ENCODE measurements at regions not wholly inside any gene's neighbourhood (a gene's known extent, or its start where the extent isn't known, plus 50 kb on each side); places are given as distances from the start of the nearest gene placed in this dataset.

DNA sequence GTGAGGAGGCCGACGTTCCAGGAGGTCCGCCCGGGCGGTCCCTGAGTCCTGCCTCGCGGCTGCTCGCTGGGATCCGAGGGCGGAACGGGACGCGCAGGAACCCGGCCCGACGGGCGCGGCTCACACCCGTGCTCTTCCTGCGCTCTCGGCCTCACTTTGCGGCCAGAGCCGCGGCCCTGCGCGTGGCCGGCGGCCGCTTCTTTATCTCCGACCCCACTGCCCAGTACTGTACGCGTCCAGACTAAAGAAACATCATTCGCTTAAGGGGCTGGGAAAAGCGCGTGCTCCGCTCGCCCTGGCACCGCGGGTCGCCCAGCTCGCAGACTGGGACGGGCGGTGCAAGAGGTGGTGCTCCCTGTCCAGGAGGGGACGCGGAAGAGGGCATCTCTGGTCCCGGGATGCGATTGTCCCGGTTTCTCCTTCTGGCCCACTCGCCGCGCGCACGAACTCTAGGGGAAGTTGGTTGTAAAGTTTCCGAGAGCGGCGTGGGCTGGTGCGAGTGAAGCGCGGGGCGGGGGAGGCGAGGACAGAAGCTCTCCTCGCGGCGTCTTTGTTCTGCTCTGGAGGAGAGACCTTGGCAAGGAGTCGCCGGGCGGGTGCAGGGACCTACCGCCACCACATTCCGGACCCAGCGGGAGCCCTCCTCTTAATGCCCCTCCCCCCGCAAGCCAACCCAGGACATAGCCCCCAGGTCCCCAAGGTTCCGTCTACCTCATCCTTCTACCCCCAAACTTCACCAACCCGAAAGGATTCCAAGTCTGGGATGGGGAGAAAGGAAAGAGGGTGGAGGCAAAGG is 71.0 kb downstream of the SOX4 start:
- peak overlapping the region; percentile 47 to 59 (median 55) for H3K4me3 ChIP-seq (replicated peaks in 1 of 3; ENCODE audit: insufficient read depth in 1 of 3, low read depth in 1 of 3, low read length in 3 of 3)
- H4K20me1 ChIP-seq (replicated peaks; ENCODE audit: control insufficient read depth, extremely low read depth, insufficient read depth, low read length): no peaks in the 10 kb centered on the region
- no peaks in the 10 kb centered on the region for H3K27me3 ChIP-seq (ENCODE audit: control insufficient read depth in 2 of 2, insufficient read depth in 2 of 2, low read length in 2 of 2)
- H3K9me1 ChIP-seq (replicated peaks; ENCODE audit: control insufficient read depth, extremely low read depth, insufficient read depth, low read length): no peaks in the 10 kb centered on the region
- H3K27ac ChIP-seq (ENCODE audit: insufficient read depth, low read depth, low read length): peak overlapping the region; percentile 22
- ChIA-PET POLR2A (interaction anchor here (0.5 to 2.1 kb wide), 2 partner anchors 70 to 650 kb away, joined by 3 to 11 read pairs; partner anchors contain the start of gene SOX4), CTCF (interaction anchor here (0.8 to 1.4 kb wide), 4 partner anchors 67 to 1100 kb away, joined by 3 to 6 read pairs (median 4); partner anchors contain the start of gene SOX4)
- DNase-seq (ENCODE audit: low read depth, low spot score): peak; percentile 61
- H3K36me3 ChIP-seq (ENCODE audit: control insufficient read depth in 2 of 2, extremely low read depth in 1 of 2, insufficient read depth in 2 of 2, low read length in 2 of 2): no peaks in the 10 kb centered on the region
- H3K4me1 ChIP-seq (ENCODE audit: control insufficient read depth, extremely low read depth, insufficient read depth, low read length): peaks cover 24% of the 10 kb centered on the region
- H3K9ac ChIP-seq (replicated peaks; ENCODE audit: extremely low read depth, insufficient read depth, low read length): peak overlapping the region; percentile 64
- BruUV-seq (replicated peaks): TSS peak; percentile 30
- H2AFZ ChIP-seq (ENCODE audit: low read depth, low read length): peak overlapping the region; percentile 74
- no peak for TF ChIP-seq GATA2 (IDR thresholded peaks at IDR 0.05; ENCODE audit: insufficient read depth, insufficient read length, low read depth, low read length)
- peak; percentile 9 for TF ChIP-seq EZH2 (IDR thresholded peaks at IDR 0.05; ENCODE audit: borderline replicate concordance, low read depth, low read length, severe bottlenecking)
- TF ChIP-seq POLR2AphosphoS5 (IDR thresholded peaks at IDR 0.05; ENCODE audit: insufficient read depth, low read depth, low read length): peak; percentile 25
- TF ChIP-seq, protein P1, sequence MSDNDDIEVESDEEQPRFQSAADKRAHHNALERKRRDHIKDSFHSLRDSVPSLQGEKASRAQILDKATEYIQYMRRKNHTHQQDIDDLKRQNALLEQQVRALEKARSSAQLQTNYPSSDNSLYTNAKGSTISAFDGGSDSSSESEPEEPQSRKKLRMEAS (IDR thresholded peaks at IDR 0.05; ENCODE audit: insufficient read depth, insufficient read length): no peak
- TF ChIP-seq, protein P2, sequence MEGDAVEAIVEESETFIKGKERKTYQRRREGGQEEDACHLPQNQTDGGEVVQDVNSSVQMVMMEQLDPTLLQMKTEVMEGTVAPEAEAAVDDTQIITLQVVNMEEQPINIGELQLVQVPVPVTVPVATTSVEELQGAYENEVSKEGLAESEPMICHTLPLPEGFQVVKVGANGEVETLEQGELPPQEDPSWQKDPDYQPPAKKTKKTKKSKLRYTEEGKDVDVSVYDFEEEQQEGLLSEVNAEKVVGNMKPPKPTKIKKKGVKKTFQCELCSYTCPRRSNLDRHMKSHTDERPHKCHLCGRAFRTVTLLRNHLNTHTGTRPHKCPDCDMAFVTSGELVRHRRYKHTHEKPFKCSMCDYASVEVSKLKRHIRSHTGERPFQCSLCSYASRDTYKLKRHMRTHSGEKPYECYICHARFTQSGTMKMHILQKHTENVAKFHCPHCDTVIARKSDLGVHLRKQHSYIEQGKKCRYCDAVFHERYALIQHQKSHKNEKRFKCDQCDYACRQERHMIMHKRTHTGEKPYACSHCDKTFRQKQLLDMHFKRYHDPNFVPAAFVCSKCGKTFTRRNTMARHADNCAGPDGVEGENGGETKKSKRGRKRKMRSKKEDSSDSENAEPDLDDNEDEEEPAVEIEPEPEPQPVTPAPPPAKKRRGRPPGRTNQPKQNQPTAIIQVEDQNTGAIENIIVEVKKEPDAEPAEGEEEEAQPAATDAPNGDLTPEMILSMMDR (IDR thresholded peaks at IDR 0.05; ENCODE audit: extremely low read depth in 1 of 2, insufficient read depth in 1 of 2, low read depth in 1 of 2, low read length in 2 of 2): no peak
- TF ChIP-seq FOS (IDR thresholded peaks at IDR 0.05; ENCODE audit: borderline replicate concordance, insufficient read depth, low read length): no peak
- TF ChIP-seq MYC (IDR thresholded peaks at IDR 0.05; ENCODE audit: low read depth, low read length): no peak
- no peak for TF ChIP-seq POLR2A (IDR thresholded peaks at IDR 0.05; ENCODE audit: low read depth, low read length)
- peak overlapping the region; percentile 90 for H3K4me2 ChIP-seq (ENCODE audit: insufficient read depth, low read length)
- intact Hi-C loops (cut with micrococcal nuclease): loop anchor here (1.0 to 10.0 kb wide), 7 partner anchors 30 to 1218 kb away; no protein-coding TSS in a partner anchor
- no peak for FAIRE-seq
- H3K79me2 ChIP-seq (ENCODE audit: control insufficient read depth, insufficient read depth, low read length): peaks cover 17% of the 10 kb centered on the region
- dilution Hi-C loops (cut with MboI; ENCODE audit: extremely low pct_ligation_motif_present, low sequenced_read_pairs): no loop called here
- H3K9me3 ChIP-seq (replicated peaks; ENCODE audit: control insufficient read depth, insufficient read depth, low read length): no peaks in the 10 kb centered on the region

All from endothelial cell of umbilical vein (primary cell).